HG03469 (cell line): ENCODE measurements at regions not wholly inside any gene's neighbourhood (a gene's known extent, or its start where the extent isn't known, plus 50 kb on each side); places are given as distances from the start of the nearest gene placed in this dataset.
A peak's percentile ranks its signal among the peaks of the same experiment; 100 is the strongest.
"Not testable (repeated sequence)": the region's sequence is repeated elsewhere in the genome, so short reads cannot be mapped to it uniquely, and the experiment has no call there.

Source experiments
- ATAC-seq: cut with Tn5 transposase; IDR thresholded peaks from one replicate; pipeline ENCODE4 v1.9.1; 2021; ENCODE audit warnings: mild to moderate bottlenecking, moderate library complexity, moderate number of reproducible peaks; ENCODE audit not compliant: unreplicated experiment

DNA sequence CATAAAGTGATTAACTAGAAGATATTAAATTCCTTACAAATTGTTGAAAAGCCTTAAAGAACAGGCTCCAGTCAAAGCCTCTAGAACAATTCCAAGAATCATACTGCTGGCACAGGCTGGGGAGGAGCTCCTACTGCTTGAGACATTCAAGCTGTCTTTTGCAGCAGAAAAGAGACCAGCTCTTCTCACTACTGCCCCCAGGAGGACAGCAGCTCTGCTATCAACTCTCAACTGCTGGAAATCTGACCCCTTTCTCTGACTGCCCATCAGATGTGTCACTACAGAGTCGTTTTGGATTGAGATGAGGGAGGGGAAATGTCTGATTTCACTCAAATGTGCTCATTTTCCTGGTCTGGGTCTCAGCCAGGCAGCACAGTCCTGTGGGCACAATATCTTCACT, 421.0 kb downstream of the RPIA start:
- not testable (repeated sequence) for ATAC-seq

DNA sequence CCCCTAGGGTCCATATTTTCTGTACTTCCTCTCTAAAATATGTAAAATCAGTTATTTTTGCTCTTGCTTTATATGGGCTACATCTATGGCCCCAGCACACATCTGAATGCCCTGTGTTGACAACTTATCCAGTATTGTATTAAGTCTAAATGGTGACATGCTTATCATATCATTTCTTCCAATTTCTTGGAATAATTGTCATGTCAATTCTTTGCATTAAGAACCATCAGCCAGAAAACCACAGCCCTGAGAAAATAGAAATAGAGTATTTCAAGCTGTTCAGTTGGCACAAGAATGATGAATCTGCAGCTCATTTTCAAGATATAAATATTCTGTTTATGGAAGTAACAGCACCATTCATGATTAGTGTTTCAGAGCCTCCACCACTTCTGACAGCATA, 421.8 kb downstream of the RPIA start:
- ATAC-seq, result not testable (repeated sequence)

DNA sequence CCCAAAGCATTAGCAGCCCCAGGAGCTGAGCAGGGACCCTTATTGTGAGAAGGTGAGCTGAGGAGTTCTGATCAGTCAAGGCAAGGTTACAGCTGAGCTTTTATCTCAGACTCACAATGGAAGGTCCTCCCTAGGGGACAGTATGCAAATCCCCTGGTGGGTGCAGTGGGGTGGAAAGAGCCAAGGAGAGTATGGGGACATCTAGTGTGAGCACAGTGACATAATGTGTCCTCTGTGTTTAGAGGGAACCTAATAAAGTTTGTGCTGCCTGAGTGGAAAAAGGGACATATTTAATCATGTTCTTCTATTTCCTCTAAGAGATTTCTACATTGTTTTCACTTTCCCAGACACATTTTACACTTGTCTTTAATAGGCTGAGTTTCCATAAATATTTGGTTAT, 438.0 kb downstream of the RPIA start:
- ATAC-seq, result not testable (repeated sequence)

DNA sequence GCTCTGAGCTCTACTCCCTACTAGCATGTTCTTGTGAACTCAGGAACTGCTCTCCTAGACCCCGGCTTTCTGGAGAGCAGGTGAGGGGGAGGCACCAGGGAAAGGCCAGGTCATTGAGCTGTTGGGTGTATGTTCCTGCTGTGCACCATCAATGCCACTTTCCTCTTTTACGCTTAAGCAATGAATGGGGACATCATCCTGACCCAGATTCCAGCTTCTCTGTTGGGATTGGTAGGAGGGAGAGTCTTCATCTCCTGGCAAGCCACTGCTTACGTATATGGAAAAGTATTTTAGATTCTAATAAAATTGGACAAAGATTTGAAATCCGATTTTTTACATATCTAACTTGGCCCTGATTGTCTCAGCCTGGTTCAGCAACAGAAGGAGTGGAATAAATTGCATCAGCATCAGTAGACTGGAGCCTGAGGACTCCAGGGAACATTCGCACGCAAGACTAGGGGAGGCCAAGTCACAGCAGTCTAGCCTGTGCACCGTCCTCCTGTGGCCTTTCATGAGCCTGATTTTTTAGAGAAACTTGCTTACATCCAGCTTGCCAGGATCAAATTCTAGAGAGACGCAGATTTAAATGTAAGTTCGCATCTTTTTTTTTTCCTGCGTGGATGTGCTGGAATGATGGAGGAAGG, 439.3 kb downstream of the RPIA start:
- not testable (repeated sequence) for ATAC-seq

DNA sequence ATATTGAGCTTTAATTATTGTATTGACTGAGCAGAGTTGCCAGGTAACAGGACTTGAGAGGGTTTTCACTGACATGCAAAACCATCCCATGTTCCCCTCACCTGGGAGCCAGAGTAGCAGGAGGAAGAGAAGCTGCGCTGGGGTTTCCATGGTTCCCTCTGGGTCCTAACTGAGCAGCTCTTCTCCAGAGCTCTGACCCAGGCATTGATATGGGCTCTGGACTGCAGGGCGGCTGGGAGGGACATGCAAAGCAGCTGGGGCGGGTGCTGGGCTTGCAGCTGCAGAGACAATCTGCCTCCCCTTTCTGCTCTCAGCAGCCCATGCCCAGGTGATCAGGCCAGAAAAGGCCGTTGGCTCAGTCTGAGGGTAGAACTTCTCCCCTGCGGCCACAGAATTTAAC, 451.5 kb downstream of the RPIA start:
- not testable (repeated sequence) for ATAC-seq

DNA sequence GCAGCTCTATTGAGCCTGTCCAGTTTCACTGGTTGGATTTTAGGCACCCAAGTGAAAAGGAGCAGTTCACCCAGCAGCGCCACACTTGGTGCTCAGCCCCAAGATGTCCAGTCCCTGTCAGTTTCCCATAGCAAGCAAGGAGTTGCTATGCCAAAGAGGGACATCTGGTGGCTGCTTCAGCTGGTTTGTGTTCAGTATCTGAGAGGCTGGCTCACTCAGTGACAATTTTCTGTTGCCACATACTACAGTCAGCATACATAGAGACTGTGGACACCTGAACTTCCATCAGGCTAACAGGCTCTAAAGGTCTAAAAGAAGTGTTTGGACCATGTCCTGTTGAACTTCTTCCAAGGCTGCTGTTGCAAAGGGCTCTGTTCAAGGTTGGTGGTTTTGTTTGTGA, 453.9 kb downstream of the RPIA start:
- ATAC-seq, result not testable (repeated sequence)

DNA sequence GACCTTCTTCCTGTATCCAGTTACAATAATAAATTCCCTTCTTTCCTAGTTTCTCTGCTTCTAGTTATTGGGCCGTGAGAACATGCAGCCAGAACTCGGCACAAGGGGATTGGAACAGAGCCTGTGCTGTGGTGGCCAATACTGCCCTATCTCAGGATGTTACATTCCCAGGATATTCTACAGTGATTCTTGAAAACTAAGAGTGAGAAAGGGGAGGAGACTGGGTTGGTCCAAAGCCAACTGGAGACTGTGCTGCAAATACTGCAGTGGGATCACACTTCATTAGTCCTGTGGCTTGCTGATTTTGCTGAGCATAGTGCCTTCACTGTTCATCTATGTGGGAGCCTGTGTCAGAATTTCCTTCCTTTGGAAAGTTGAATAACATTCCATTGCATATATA, 456.8 kb downstream of the RPIA start:
- ATAC-seq, result not testable (repeated sequence)

DNA sequence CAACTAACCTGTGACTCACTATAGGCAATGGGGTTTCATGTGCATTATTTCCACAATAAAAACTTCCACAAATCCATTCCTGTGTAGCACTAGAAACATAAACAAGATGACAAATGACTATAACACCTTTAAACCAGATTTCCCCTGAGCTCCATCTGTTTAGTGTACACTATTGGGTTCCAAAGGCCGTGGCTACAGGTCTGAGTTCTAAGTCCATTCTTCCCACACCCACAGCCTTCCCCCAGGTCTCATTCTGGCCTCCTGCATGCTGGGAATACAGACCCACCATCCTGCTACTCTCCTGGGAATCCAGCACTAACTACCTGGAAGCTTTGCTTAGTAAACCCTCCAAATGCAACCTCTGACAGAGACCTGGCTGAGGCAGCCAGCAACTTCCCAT, 460.2 kb downstream of the RPIA start:
- not testable (repeated sequence) for ATAC-seq

DNA sequence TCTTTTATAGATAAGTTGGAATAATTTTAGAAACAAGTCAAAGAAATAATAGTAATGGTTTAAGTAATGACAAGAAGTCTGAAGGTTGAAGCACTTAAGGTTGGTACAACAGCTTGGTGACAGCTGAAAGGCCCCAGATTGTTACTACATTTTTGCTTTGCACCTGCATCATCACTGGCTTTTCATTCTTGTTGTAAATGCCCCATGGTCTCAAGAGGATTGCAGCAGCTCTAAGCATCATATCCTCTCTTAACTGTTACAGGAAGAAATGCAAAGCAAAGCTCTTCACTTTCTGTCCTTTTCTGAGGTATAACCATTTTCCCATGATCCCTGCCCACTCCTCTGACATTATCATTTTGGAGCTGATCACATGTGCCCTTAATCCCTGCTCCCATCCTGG, 461.0 kb downstream of the RPIA start:
- not testable (repeated sequence) for ATAC-seq

DNA sequence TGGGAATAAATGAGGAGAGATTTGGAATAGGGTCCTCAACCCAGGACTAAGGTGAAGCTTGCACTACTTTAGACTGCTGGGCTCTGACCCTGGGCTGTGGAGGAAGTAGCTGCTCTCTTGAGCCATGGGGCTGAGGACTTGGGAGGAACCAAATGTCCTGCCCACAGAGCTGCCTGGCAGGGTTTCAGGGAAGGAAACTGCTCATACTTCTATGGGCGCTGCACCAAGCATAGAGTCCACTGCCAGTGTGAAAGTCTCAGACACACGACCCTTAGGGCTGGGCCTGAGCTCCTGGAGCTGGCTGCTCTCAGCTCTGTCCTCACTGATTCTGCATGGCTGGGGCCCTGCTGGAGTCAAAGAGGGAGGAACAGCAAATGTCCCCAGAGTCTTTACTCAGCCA, 461.7 kb downstream of the RPIA start:
- not testable (repeated sequence) for ATAC-seq

DNA sequence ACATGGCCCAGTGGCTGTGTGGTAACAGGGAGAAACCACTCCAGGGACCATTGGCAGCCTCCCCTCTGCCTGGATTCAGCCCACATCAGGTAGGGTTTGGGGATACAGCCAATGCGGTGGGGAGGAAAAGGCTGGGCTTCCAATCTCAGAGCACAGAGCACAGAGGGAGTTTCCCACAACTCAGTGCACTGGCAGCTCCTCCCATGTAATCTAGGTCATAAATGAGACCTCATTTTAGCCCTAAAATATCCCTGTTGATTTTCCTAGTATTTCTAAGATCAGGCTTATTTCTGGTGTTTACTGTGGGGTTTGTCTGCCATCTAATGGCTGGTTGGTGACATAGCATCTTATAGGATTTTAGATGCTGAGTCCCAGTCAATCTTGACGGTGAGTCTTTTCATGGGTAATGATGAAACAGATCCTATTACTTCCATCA, 462.8 kb downstream of the RPIA start:
- not testable (repeated sequence) for ATAC-seq

DNA sequence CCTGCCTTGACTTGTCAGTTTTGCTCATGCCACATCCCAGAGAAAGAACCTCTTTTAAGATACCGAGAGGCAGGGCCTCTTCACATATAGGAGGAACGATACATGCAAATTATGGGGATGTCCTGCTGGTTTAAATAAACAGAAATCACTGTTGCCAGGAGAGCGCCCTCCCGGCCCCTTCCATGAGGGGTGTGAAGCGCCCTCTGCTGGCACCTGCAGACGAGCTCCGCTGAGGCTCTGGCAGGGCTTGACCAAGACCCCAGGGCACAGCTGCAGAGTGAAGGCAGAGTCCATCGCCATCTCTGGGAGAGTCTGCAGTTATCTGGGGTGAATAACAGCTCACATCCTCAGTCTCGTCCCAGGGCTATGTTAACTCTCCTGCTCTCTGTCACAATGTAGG, 468.8 kb downstream of the RPIA start:
- ATAC-seq, result peak; percentile 74

DNA sequence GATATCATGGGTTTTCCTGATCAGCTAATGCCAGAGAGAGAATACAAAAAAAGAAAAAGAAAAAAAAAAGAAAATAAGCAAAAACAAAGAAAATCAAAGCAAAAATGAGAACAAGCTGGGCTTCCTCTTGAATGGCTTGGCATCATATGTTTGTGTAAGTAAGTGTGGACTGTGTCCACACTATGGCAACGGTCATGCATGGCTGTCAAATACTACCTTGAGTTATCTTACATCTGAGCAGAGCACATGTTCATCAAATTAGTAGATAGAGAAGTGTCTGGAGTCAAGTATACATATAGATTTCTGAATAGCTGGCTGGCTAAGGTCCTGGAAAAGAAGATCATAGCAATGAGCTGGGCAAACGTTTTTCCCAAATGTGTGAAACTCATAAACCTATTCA, 470.2 kb downstream of the RPIA start:
- ATAC-seq, result not testable (repeated sequence)

DNA sequence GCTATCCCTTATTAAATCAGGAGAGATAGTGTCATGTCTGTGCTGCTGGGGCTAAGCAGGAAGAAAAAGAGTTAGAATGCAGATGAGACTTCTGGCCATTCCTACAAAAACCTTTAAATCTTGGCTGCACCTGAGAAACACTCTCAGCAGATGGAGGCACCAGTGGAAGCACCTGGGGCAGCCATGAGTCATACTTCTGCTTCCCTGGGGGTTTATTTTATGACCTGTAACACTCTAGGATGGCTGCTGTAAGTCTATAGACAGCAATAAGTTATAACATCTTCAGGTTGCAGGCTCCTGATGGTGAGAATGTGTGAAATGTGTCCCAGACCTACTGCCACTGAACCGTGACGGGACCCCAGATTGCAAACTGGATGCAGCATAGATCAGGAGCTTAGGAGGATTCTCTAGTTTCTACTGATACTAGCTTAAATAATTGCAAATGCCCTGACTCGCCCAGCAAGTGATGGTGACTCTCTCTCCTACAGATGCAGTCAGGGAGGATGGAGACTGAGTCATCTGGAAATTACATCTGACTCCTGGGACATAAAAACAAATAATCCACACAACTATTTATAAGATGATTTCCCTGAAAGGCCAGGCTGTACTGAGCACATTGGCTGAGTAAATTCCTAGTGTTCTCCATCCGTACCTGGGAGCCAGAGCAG, 479.2 kb downstream of the RPIA start:
- ATAC-seq, result not testable (repeated sequence)

DNA sequence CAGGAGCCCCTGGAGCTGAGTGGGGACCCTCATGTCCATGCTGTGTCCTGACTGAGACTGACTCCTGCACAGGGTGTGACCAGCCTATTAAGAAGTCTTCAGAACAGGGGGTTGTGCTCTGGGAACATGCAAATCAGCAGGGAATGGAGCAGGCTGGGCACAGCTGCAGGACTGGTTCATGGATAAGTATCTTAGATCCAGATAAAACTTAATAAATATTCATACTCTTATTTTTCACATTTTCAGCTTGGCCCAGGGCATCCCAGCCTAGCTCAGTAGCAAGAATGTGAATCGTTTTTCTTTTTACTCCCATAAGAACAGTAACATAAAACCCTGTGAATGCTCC, 479.7 kb downstream of the RPIA start:
- not testable (repeated sequence) for ATAC-seq

DNA sequence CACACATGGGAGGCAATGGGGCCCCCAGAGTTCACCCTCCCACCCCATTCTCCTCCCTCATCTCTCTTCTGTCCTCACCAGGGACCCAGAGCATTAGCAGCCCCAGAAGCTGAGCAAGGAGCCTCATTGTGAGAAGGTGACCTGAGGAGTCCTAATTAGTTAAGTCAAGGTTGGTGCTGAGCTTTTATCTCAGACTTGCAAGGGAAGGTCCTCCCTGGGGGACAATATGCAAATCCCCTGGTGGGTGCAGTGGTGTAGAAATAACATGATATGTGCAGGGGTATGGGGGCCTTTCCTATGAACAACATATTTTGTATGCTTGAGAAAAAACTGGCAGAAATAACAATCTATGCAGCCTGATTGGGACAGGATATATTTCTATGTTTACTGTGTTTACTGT, 485.5 kb downstream of the RPIA start:
- not testable (repeated sequence) for ATAC-seq

DNA sequence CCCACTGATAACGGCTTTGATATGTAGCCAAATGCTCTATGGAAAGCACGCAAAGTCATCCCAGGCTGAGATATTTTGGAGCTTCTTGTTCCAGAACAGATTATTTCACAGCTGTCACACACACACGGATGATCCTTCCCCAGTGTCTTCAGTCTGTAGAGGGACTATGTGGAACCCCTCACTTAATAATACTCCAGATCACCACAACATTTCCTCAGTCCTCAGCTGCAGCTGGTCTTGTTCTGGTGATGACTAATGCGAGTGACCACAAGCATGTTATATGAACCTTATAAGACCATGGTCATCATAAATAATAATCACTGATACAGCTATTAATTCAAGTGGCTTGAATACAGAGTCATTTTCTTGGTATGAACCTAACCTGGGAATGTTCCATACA, 490.7 kb downstream of the RPIA start:
- not testable (repeated sequence) for ATAC-seq

DNA sequence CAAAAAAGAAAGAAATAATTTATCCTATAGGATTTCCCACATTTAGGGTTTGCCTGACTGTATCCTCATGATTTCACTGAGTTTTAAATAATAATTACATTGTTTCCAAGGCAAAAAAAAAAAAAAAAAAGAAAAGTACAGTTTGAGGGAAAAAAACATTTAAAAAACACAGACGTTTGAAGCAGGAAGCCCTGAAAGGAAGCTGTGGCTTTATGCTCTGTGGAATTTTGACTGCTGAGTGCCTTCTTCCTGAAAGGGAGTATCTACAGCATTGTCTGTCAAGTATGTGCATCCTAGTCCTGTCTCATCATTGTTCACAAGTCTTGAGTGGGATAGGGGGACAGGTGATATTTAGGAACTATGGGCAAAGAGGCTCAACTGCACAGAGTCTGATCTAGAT, 493.3 kb downstream of the RPIA start:
- not testable (repeated sequence) for ATAC-seq

DNA sequence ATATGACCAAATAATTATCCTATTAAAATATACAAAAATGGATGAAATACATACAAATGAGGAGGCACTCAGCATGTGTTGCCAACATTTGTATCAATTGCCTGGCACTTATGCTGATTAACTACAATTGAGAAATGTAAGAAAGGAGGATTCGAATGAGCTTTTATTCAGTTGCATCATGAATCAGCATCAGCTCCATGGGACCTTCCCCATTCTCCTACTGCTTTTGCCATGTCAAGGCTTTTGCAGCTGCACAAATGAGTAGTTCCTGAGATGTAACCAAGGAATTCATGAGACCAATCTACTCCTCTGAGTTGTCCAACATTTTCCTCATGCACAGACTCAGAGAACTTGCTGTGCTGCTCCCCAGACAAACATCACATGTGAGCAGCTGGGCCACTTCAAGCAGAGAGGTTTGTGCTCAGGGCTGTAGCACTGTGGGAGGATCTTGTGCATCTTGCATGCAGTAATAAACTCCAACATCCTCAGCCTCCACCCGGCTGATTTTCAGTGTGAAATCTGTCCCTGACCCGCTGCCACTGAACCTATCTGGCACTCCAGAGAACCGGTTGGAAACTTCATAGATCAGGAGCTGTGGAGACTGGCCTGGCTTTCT, 504.3 kb downstream of the RPIA start:
- not testable (repeated sequence) for ATAC-seq

DNA sequence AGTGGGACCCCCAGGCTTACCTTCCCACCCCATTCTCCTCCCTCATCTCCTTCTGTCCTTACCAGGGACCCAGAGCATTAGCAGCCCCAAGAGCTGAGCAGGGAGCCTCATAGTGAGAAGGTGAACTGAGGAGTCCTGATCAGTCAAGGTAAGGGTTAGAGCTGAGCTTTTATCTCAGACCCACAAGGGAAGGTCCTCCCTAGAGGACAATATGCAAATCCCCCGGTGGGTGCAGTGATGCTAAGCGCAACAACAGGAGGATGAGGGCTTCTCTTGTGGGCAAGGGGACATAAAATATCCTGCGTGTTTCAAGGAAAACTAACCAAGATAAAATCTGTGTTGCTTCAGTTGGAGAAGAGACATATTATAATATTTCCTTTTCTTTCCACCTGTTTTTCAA, 505.2 kb downstream of the RPIA start:
- ATAC-seq, result not testable (repeated sequence)

DNA sequence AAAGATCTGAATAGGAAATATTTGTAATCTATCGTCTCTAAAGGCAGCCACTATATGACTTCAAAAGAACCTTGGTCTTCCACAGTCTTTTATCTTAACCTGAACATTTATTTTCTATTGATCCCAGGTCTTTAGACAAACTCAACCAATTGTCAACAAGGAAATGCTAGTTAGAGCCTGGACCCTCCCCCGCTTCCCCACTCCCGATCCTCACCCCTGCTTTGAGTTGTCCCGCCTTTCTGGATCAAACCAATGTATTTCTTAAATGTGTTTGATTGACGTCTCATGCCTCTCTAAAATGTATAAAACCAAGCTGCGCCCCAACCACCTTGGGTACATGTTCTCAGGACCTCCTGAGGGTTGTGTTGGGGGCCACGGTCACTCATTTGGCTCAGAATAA, 506.6 kb downstream of the RPIA start:
- not testable (repeated sequence) for ATAC-seq
